ENCODE measurements at regions not wholly inside any gene's neighbourhood (a gene's known extent, or its start where the extent isn't known, plus 50 kb on each side); places are given as distances from the start of the nearest gene placed in this dataset.

GRCh38 chr6:156026486-156027247 is 571.0 kb upstream of the NOX3 start:
- H3K36me3 ChIP-seq: no peaks in the 10 kb centered on the region
- no peaks in the 10 kb centered on the region for H3K27me3 ChIP-seq (replicated peaks)
- H3K27ac ChIP-seq: no peak overlapping the region
- no peak for DNase-seq (ENCODE audit: low read depth in 1 of 2, low spot score in 2 of 2)
- no peaks in the 10 kb centered on the region for H3K9me3 ChIP-seq (replicated peaks)
- H3K4me3 ChIP-seq: no peak overlapping the region
- H3K4me1 ChIP-seq (replicated peaks): no peaks in the 10 kb centered on the region

GRCh38 chr6:156024339-156024738 is 568.7 kb upstream of the NOX3 start:
- H3K27me3 ChIP-seq (replicated peaks): no peaks in the 10 kb centered on the region
- H3K4me1 ChIP-seq (replicated peaks): no peaks in the 10 kb centered on the region
- H3K27ac ChIP-seq: no peak overlapping the region
- H3K9me3 ChIP-seq (replicated peaks): 0 out of 2 replicates have a peak, but pooled peaks cover 3% of the 10 kb centered on the region
- no peaks in the 10 kb centered on the region for H3K36me3 ChIP-seq
- H3K4me3 ChIP-seq: no peak overlapping the region
- no peak for DNase-seq (ENCODE audit: low read depth in 1 of 2, low spot score in 2 of 2)

- no peak overlapping the region for H3K4me3 ChIP-seq
- H3K9me3 ChIP-seq (replicated peaks): peaks cover 13% of the 10 kb centered on the region
- no peak for DNase-seq (ENCODE audit: low read depth in 1 of 2, low spot score in 2 of 2)
- no peaks in the 10 kb centered on the region for H3K4me1 ChIP-seq (replicated peaks)
- no peaks in the 10 kb centered on the region for H3K36me3 ChIP-seq
- no peak overlapping the region for H3K27ac ChIP-seq
- H3K27me3 ChIP-seq (replicated peaks): no peaks in the 10 kb centered on the region
Measured at GRCh38 chr6:156021746-156022396, 566.2 kb upstream of the NOX3 start.

- DNase-seq (ENCODE audit: low read depth in 1 of 2, low spot score in 2 of 2): no peak
- H3K4me1 ChIP-seq (replicated peaks): no peaks in the 10 kb centered on the region
- no peak overlapping the region for H3K4me3 ChIP-seq
- no peak overlapping the region for H3K27ac ChIP-seq
- peaks cover 13% of the 10 kb centered on the region for H3K9me3 ChIP-seq (replicated peaks)
- H3K27me3 ChIP-seq (replicated peaks): no peaks in the 10 kb centered on the region
- H3K36me3 ChIP-seq: no peaks in the 10 kb centered on the region
Measured at GRCh38 chr6:156017838-156018237, 562.2 kb upstream of the NOX3 start.

GRCh38 chr6:156016186-156016976 is 560.7 kb upstream of the NOX3 start:
- H3K27ac ChIP-seq: no peak overlapping the region

GRCh38 chr6:156013155-156013554 is 557.5 kb upstream of the NOX3 start:
- Histone ChIP-seq H3K9me3 (replicated peaks) (peaks cover 6% of the 10 kb centered on the region), H3K27ac (no peak overlapping the region), H3K27me3 (replicated peaks) (no peaks in the 10 kb centered on the region), H3K4me1 (replicated peaks) (no peaks in the 10 kb centered on the region), H3K4me3 (no peak overlapping the region), H3K36me3 (no peaks in the 10 kb centered on the region)
- DNase-seq (ENCODE audit: low read depth in 1 of 2, low spot score in 2 of 2): no peak

More at GRCh38 chr6:156016186-156016976, 560.7 kb upstream of the NOX3 start:
- Histone ChIP-seq H3K9me3 (replicated peaks) (peaks cover 13% of the 10 kb centered on the region), H3K4me3 (no peak overlapping the region), H3K27me3 (replicated peaks) (no peaks in the 10 kb centered on the region), H3K36me3 (no peaks in the 10 kb centered on the region), H3K4me1 (replicated peaks) (no peaks in the 10 kb centered on the region)
- DNase-seq (ENCODE audit: low read depth in 1 of 2, low spot score in 2 of 2): no peak

- no peak for DNase-seq (ENCODE audit: low read depth in 1 of 2, low spot score in 2 of 2)
- H3K27ac ChIP-seq: no peak overlapping the region
- H3K27me3 ChIP-seq (replicated peaks): no peaks in the 10 kb centered on the region
- H3K9me3 ChIP-seq (replicated peaks): no peaks in the 10 kb centered on the region; the same call in 1 of the 2 replicates
- no peak overlapping the region for H3K4me3 ChIP-seq
- H3K36me3 ChIP-seq: no peaks in the 10 kb centered on the region
- no peaks in the 10 kb centered on the region for H3K4me1 ChIP-seq (replicated peaks)
Measured at GRCh38 chr6:156009656-156010055, 554.0 kb upstream of the NOX3 start.

- DNase-seq (ENCODE audit: low read depth in 1 of 2, low spot score in 2 of 2): no peak
- Histone ChIP-seq H3K4me1 (replicated peaks) (no peaks in the 10 kb centered on the region), H3K9me3 (replicated peaks) (no peaks in the 10 kb centered on the region; the same call in 1 of the 2 replicates), H3K27ac (no peak overlapping the region), H3K27me3 (replicated peaks) (no peaks in the 10 kb centered on the region), H3K4me3 (no peak overlapping the region), H3K36me3 (no peaks in the 10 kb centered on the region)
Measured at GRCh38 chr6:156004796-156005195, 549.2 kb upstream of the NOX3 start.

- Histone ChIP-seq H3K27me3 (replicated peaks) (no peaks in the 10 kb centered on the region), H3K4me3 (no peak overlapping the region), H3K4me1 (replicated peaks) (no peaks in the 10 kb centered on the region), H3K9me3 (replicated peaks) (no peaks in the 10 kb centered on the region), H3K36me3 (no peaks in the 10 kb centered on the region), H3K27ac (no peak overlapping the region)
- DNase-seq (ENCODE audit: low read depth in 1 of 2, low spot score in 2 of 2): no peak
Measured at GRCh38 chr6:155996151-155996550, 540.5 kb upstream of the NOX3 start.

- no peaks in the 10 kb centered on the region for H3K4me1 ChIP-seq (replicated peaks)
- DNase-seq (ENCODE audit: low read depth in 1 of 2, low spot score in 2 of 2): no peak
- no peaks in the 10 kb centered on the region for H3K27me3 ChIP-seq (replicated peaks)
- H3K36me3 ChIP-seq: no peaks in the 10 kb centered on the region
- H3K27ac ChIP-seq: no peak overlapping the region
- H3K9me3 ChIP-seq (replicated peaks): no peaks in the 10 kb centered on the region
- H3K4me3 ChIP-seq: no peak overlapping the region
Measured at GRCh38 chr6:155995281-155995680, 539.6 kb upstream of the NOX3 start.

- Histone ChIP-seq H3K9me3 (replicated peaks) (no peaks in the 10 kb centered on the region), H3K27ac (no peak overlapping the region), H3K36me3 (no peaks in the 10 kb centered on the region), H3K27me3 (replicated peaks) (no peaks in the 10 kb centered on the region), H3K4me3 (no peak overlapping the region), H3K4me1 (replicated peaks) (no peaks in the 10 kb centered on the region)
- no peak for DNase-seq (ENCODE audit: low read depth in 1 of 2, low spot score in 2 of 2)
Measured at GRCh38 chr6:155994086-155994485, 538.4 kb upstream of the NOX3 start.

- no peak for DNase-seq (ENCODE audit: low read depth in 1 of 2, low spot score in 2 of 2)
- Histone ChIP-seq H3K36me3 (no peaks in the 10 kb centered on the region), H3K4me1 (replicated peaks) (no peaks in the 10 kb centered on the region), H3K27me3 (replicated peaks) (no peaks in the 10 kb centered on the region), H3K27ac (no peak overlapping the region), H3K4me3 (no peak overlapping the region), H3K9me3 (replicated peaks) (no peaks in the 10 kb centered on the region)
Measured at GRCh38 chr6:155993240-155993639, 537.6 kb upstream of the NOX3 start.

- H3K27me3 ChIP-seq (replicated peaks): no peaks in the 10 kb centered on the region
- no peak overlapping the region for H3K27ac ChIP-seq
- H3K9me3 ChIP-seq (replicated peaks): no peaks in the 10 kb centered on the region
- no peak for DNase-seq (ENCODE audit: low read depth in 1 of 2, low spot score in 2 of 2)
- no peaks in the 10 kb centered on the region for H3K36me3 ChIP-seq
- no peak overlapping the region for H3K4me3 ChIP-seq
- H3K4me1 ChIP-seq (replicated peaks): no peaks in the 10 kb centered on the region
Measured at GRCh38 chr6:155985660-155986138, 530.1 kb upstream of the NOX3 start.

GRCh38 chr6:155980768-155981079 is 525.1 kb upstream of the NOX3 start:
- no peak overlapping the region for H3K27ac ChIP-seq
- no peaks in the 10 kb centered on the region for H3K27me3 ChIP-seq (replicated peaks)
- no peak for DNase-seq (ENCODE audit: low read depth in 1 of 2, low spot score in 2 of 2)
- H3K4me3 ChIP-seq: no peak overlapping the region
- no peaks in the 10 kb centered on the region for H3K36me3 ChIP-seq
- H3K9me3 ChIP-seq (replicated peaks): no peaks in the 10 kb centered on the region
- no peaks in the 10 kb centered on the region for H3K4me1 ChIP-seq (replicated peaks)

Data from SJSA1 (cell line).